ENCODE measurements at regions not wholly inside any gene's neighbourhood (a gene's known extent, or its start where the extent isn't known, plus 50 kb on each side); places are given as distances from the start of the nearest gene placed in this dataset.

DNA sequence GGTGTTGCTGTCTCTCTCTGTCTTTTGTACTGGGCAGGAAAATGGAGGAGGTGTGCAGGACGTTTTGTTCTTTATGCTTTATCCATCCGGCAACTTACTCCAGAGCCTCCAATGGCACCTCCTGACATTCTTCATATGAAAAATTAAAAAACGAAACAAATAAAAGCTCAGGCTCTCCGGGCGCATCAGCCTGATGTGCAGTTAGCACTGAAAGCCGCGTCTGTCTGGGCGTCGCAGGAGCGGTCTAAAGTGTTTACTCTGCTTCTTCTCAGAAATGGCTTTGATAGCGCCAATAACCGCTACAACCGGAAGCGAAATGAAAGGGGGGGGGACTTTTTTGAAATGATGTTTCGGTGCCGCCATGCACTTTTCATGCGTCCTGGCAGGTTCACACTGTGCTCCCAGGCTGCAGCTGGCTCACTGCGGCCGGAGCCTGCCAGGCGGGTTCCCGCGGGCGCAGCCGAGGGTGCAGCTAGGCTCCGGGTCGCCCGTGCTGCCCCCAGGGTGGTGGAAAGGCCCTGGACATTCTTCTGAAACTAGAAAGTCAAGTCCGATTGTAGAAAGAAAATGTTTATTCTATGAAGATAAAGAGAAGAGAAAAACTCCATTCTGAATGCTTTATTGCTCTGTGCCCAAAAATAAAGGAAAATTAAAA, 407.7 kb upstream of the IRX1 start:
- DNase-seq (ENCODE audit: low read depth, low spot score), result no peak
- in situ Hi-C loops (cut with HindIII; ENCODE audit: low sequenced_read_pairs), result no loop called here
- no peak overlapping the region for H3K4me3 ChIP-seq (ENCODE audit: low read depth, low read length)
- TF ChIP-seq, protein P1, sequence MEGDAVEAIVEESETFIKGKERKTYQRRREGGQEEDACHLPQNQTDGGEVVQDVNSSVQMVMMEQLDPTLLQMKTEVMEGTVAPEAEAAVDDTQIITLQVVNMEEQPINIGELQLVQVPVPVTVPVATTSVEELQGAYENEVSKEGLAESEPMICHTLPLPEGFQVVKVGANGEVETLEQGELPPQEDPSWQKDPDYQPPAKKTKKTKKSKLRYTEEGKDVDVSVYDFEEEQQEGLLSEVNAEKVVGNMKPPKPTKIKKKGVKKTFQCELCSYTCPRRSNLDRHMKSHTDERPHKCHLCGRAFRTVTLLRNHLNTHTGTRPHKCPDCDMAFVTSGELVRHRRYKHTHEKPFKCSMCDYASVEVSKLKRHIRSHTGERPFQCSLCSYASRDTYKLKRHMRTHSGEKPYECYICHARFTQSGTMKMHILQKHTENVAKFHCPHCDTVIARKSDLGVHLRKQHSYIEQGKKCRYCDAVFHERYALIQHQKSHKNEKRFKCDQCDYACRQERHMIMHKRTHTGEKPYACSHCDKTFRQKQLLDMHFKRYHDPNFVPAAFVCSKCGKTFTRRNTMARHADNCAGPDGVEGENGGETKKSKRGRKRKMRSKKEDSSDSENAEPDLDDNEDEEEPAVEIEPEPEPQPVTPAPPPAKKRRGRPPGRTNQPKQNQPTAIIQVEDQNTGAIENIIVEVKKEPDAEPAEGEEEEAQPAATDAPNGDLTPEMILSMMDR (IDR thresholded peaks at IDR 0.05; ENCODE audit: low read depth, low read length), result no peak

DNA sequence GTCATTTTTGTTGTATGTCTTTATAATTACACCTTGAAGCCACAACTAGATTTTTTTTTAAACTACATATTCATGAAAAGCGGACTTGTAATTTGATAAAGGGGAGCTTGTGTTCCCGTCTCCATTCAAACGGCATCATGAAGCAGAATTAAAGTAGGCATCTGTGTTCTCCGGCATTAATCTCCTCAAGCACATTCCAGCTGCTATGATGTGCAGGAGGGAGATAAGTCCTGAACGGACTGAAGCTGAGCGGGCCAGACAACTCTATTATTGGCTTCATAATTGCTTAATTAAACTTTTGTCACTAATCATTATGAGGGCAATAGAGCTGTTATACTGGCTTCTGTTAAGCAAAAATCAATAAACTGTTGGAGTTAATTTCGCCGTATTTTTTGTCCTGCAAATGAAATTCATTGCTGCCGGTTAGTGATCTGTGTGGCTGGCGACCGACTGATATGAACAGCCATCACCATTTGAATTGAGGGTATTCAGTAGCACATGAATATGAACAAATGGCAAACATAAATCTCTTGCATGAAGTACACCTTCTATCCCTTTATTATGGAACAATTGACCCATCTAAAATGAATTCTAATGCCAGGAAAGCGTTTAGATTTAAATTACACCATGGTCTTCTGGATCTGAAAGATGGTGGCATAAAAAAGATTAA, 408.8 kb upstream of the IRX1 start:
- no peak for DNase-seq (ENCODE audit: low read depth, low spot score)
- in situ Hi-C loops (cut with HindIII; ENCODE audit: low sequenced_read_pairs), result no loop called here
- H3K4me3 ChIP-seq (ENCODE audit: low read depth, low read length), result no peak overlapping the region
- TF ChIP-seq, protein P1 (IDR thresholded peaks at IDR 0.05; ENCODE audit: low read depth, low read length), result no peak

DNA sequence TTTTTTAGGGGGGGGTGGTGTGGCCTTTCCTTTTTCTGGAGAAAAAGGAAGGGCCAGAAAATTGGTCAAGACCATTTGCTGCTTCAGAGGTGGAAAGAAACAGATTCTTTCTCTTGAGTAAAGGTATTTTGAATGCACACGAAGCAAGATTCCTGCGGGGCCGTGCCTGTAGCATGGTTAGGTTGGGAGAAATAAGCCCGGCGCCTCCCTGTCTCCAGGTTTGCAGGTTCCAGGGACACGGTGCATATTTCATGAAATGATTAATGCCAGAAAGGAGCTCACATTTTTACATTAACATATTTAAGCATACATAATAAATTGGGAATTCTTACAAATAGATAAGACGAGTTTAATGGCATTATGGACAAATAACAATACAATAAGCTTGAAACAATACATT, 409.5 kb upstream of the IRX1 start:
- DNase-seq (ENCODE audit: low read depth, low spot score), result no peak
- in situ Hi-C loops (cut with HindIII; ENCODE audit: low sequenced_read_pairs), result no loop called here
- TF ChIP-seq, protein P1 (IDR thresholded peaks at IDR 0.05; ENCODE audit: low read depth, low read length), result no peak
- H3K4me3 ChIP-seq (ENCODE audit: low read depth, low read length), result no peak overlapping the region

DNA sequence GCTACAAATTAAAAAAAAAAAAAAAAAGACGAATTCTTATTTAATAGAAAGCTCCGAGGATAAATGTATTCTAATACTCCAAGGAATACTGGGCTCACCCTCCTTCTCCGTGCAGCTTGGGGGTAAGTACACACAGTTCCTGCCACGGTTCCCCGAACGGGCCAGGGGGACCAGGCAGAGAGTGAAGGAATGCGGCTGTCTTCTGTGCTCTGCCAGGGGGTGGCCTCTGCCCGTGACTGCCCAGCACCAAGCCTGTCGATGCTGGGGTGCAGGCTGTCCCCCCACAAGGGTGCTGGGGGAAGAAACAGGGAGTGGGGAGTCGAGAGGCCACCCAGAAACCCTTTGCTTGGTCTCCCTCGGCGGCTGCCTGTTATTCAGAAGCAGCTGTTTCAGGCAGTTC, 410.1 kb upstream of the IRX1 start:
- no peak for DNase-seq (ENCODE audit: low read depth, low spot score)
- TF ChIP-seq, protein P1 (IDR thresholded peaks at IDR 0.05; ENCODE audit: low read depth, low read length), result no peak
- in situ Hi-C loops (cut with HindIII; ENCODE audit: low sequenced_read_pairs), result no loop called here
- H3K4me3 ChIP-seq (ENCODE audit: low read depth, low read length), result no peak overlapping the region

DNA sequence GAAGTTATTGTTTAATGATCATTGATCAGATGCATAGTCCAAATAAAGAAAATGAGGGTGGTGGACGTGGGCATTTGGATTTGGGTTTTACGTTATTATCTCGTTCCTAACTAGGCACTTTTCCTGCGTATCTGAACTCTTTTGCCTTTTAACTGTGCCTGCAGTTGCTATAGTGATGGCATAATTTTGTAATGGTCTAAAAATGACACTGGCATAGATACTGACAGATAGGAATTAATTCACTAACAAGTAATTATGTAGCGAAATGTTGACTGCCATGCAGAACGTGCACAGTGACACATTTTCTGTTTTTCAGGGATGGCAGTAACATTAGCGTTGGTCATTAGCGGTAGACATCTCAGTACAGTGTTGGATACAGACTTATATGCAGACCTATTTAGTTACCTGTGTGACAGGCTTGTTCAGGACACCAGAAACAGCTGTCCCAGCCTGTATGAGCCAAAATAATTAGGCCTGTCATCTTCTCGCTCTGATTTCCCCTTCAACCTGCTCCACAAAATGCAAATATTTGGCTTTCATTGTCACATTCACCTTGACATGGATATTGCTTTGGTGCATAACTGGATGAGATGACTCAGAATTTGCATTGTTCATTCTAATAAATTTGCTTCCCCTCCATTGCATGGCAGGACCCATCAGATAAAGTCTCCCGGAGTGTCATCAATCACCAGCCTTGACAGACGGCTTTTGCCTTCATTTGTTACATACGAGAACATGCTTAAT, 413.3 kb upstream of the IRX1 start:
- no peak for DNase-seq (ENCODE audit: low read depth, low spot score)
- in situ Hi-C loops (cut with HindIII; ENCODE audit: low sequenced_read_pairs), result no loop called here
- TF ChIP-seq, protein P1 (IDR thresholded peaks at IDR 0.05; ENCODE audit: low read depth, low read length), result no peak
- H3K4me3 ChIP-seq (ENCODE audit: low read depth, low read length), result no peak overlapping the region

DNA sequence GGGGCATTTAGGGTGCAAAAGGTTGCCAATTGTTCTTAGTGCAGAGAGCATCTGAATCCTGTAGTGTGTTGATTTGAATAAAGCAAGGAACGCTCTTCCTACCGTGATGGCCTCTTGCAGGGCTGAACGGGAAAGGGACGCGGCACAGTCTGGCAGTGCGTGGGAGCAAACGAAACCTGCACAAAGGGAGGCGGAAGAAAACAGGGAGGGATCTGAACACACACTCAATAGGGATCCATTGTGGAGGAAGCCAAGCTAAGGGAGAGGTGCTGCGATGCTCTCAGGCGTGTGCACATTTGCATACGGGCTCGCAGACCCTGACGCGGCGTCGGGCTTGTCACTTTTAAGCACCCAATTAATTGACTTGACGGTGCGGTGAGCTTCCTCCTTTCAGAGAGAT, 414.0 kb upstream of the IRX1 start:
- in situ Hi-C loops (cut with HindIII; ENCODE audit: low sequenced_read_pairs), result no loop called here
- TF ChIP-seq, protein P1 (IDR thresholded peaks at IDR 0.05; ENCODE audit: low read depth, low read length), result no peak
- no peak for DNase-seq (ENCODE audit: low read depth, low spot score)
- no peak overlapping the region for H3K4me3 ChIP-seq (ENCODE audit: low read depth, low read length)

Data from astrocyte of the spinal cord (primary cell).